Glomerular endothelial cell (primary cell): ENCODE measurements at regions not wholly inside any gene's neighbourhood (a gene's known extent, or its start where the extent isn't known, plus 50 kb on each side); places are given as distances from the start of the nearest gene placed in this dataset.

Source experiments
- DNase-seq: peaks from one replicate; pipeline ENCODE4 v3.0.0-alpha.2; 2011; ENCODE audit warnings: low read depth, low spot score; ENCODE audit errors: extremely low read depth

DNA sequence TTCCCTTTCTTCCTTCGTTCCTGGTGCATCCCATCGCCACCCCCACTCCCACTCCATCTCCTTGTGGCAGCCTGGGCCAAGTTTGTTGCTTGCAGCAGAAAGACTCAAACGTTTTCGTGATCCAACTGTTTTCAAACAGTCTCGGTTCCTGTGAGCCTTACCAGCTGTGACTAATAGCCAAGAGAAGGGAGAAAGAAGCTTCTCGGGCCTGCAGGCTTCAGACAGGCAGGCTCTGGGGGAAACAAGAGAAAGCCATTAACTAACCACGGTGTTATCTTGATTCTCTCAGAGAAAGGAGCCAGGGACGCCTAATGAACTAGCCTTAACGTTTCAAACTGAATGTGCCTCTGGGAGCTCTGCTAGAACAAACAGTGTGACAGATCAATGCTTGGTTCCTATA is 742.0 kb downstream of the NR2F2 start:
- DNase-seq = no peak

DNA sequence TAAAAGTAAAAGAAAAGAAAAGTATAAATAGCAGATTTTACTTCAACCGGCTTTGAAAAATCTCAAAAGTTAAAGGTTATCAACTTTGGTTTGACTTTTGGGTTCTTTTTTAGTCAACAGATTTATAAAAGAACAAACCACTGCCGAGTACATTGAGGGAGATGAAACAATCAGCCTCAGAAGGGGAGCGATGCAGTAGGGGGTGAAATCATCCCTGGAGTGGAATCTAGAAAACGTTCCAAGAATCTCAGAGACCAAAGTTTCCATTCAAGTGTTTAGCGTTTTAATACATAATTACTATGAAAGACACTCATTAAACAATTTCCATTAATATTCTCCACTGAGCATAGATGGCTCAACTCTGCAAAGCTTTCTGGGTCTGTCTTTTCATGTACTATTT is 745.5 kb downstream of the NR2F2 start:
- no peak for DNase-seq

DNA sequence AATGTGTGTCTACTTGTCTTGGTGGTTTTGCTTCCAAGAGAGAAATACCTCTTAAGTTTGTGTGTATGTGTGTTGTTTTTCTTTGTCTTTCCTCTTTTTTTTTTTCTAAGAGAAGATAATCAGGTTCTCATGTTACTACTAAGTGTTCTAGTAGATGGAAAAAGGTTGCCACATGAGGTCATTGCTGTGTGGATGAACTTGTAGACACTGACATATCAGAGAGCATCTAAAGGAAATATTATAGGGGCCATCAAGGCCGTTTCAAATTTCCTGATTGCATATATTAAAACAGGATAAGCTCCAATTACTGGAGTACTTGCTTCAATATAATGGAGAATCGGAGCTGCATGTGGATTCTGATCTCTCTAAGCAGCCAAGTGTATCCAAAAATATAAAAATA is 747.5 kb downstream of the NR2F2 start:
- DNase-seq = no peak

DNA sequence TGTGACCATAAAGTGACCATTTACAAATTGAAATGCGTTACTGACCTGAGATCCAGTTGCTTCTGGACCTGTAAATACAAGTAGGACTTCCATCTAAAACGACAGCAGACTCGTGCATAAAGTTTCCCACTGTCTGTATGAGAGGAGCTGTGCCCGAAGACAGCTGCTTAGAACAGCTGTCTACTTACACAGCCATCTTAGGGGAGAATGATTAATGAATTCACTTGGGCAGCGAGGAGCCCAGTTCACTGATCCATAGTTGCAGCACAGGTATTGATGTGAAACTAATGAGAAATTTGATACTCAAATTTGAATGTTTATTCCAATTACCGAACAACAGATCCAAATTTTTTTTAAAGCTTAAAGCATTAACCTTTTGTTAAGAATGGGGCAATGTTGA is 748.1 kb downstream of the NR2F2 start:
- no peak for DNase-seq

DNA sequence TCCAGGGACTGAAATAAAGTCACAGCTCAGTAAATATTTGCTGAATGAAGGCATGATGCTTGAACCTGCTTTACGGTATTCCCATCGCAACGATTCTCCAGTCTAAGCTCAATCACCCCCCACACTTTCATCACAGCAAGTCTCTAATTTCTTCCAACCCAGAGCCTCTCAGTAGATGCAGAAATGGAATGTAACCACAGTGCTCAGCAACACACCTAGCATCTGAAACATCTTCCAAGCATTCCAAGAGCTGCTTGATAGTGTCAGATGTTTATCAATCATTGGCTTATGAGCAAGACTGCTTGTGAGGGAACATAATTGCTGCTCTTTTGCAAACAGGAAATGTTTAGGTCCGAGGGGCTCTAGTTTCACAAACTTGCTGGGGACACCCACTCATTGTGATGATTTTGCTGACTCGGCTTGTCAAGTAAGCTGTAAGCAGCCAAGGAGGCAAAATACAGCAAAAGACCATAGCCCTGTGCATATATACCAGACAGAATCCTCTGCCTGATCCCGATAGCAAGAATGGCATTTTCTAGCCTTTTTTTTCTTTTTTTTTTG is 751.2 kb downstream of the NR2F2 start:
- no peak for DNase-seq

DNA sequence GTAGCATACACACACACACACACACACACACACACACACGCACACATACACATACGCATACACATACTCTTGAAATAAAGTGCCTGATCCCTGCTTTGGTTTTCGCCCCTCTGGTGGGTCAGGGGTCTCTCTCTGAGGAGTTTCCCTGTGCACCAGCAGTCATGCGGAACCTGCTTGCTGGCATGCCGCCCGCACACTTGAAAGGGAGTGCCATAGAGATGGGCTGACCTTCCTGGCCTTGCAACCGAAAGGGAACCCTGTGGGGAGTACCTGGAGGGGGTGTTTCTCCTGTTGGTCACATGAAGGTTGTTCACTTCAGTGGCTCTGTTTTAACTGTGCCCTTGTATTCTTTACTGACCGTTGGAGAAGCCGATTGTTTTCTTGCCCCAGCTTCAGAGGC is 752.3 kb downstream of the NR2F2 start:
- DNase-seq = no peak

DNA sequence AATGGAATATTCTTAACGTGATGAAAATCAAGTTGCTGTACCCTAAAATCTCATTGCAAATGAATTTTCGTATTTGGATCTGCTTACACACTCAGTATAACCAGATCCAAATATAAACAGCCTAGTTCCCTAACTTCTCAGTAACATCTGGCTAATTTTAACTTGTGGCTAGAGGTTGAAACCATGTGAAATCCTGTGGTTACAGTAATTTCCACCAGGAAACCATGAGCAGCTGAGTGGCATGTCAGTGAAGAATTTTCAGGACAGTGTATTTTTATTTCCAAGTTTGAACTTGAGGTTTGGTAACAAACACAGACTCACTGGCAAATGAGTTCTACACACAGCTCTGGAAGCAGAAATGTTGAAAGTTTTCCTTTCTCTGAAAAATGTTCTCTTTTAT is 754.1 kb downstream of the NR2F2 start:
- DNase-seq = no peak

DNA sequence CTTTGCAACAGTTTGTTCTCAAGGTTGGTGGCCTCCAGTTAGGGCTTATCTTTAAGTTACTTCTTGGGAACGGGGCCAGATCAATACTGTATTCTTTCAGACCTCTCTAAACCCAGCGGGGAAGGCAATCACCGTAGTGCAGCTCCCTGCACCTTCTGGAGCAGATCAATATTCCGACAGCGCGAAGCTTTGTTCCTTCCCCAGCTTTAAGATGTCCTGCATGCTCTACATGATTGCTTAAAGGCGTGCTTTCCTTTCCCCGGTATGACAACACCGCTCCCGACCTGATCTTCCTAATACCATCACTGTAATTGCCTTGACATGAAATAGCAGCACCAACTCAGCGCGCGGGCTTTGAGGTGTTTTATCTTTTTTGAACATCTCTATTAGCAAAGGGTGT is 755.2 kb downstream of the NR2F2 start:
- no peak for DNase-seq

DNA sequence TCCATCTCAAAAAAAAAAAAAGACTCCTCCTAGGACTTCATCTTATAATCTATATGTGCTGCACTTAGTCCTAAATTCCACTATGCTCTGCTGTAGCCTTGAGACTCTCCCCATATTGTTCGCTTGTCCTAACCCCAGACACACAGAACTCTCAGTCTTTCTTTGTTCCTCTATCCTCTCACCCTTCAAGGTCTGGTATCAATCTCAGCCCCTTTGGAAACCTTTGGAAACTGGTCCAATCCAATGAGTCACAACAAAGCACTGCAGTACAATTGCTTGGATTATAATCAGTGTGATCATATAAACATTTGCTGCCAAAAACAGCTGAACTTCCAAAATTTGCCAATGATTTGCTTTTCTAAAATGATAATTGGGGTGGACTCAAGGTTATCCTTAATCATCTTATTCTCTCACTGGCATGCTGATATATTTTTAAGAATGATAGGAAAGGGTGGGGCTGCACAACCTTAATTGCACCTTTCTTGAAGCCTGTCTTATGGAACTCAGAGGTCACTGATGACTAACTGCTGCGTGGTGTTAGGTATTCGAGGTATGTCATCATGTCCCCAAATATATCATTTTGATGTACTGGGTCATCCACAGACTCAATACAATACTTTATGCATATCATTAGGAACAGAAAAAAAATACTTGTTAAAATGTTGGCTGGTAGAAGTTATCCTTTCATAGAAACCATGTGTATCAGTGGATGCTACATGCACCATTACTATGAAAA is 756.7 kb downstream of the NR2F2 start:
- DNase-seq = no peak

DNA sequence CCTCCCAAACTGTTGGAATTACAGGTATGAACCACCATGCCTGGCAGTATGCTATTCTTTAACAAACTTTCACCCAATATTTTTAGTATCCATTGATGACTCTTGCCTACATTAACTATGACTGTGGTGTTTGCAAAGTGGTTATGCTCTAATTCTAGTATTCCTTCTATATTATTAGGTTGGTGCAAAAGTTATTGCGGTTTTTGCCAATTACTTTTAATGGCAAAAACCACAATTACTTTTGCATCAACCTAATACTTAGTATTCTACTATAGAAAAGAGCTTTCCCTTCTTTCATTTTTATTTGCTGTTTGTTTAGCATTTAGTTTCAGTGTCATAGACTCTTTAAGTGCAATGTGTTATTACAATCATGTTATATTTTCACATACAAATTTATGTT is 760.6 kb downstream of the NR2F2 start:
- DNase-seq = no peak

DNA sequence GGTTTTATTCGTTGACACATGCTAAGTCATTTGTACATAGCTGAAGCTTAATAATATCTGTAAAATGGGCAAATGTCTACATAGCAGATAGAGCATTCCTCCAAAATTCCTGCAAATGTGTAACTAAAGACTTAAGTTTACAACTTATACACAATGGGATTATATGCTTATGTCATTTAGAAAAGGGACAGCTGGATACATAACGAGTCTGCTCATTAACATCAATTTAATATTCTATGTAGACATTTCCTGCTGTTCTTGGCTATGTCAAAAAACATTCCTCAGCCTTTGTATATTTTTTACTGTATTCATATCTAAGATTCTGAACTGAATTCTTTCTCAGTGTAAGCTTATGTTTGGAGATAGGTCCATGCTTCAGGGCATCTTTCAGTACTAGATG is 762.2 kb downstream of the NR2F2 start:
- no peak for DNase-seq

DNA sequence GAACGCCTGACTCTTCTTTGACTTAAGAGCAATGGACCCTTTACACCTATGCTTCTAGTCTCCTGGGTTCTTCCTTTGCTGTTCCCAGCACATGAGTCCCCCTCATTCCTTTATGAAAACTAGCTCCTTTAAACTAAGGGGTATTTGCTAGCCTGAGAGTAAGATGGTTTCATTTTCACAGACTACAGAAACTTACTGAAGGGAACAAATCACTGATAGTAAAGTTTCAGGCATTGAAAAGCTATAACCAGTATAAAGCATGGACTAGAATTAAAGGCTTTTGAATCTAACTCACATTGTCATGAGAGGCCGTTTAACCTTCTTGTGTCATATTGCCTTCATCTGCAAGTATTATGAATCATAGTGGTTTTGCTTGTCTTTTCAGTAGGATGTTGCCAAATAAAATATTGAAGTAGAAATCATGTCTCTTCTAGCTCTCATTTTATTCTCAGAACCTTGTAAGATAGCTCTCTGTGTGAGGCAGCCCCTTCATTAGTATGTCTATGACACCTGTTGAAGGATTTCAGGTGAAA is 765.9 kb downstream of the NR2F2 start:
- no peak for DNase-seq

DNA sequence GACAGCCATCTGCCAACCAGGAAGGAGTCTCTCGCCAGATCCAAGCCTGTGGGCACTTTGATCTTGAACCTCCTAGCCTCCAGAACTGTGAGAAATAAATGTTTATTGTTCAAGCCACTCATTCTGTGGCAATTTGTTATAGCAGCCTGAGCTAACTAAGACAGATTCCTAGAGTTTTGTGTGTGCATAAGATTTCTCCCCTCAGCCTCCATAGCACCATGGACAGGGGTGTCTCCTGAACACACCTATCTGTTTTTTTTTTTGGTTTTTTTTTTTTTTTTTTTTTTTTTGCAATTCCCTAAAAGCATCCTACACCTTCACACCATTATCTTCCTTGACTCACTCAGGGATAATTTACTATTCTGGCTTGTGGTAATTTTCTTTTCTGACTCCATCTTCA is 768.5 kb downstream of the NR2F2 start:
- no peak for DNase-seq

DNA sequence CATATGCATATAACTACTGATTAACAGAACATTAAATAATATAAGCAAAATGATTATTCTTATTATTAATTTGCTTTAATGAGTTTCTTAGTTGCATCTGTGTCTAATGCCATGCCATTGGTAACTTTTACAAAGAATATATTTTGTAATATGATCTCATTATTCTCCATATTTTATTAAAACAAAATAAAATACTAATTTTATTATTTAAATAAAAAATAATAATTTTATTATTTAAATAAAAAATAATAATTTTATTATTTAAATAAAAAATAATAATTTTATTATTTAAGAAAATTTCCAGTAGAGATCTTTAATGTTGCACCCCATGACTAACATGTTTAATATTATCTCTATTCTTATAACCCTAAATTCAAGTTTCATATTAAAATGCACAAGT is 771.1 kb downstream of the NR2F2 start:
- DNase-seq = no peak

DNA sequence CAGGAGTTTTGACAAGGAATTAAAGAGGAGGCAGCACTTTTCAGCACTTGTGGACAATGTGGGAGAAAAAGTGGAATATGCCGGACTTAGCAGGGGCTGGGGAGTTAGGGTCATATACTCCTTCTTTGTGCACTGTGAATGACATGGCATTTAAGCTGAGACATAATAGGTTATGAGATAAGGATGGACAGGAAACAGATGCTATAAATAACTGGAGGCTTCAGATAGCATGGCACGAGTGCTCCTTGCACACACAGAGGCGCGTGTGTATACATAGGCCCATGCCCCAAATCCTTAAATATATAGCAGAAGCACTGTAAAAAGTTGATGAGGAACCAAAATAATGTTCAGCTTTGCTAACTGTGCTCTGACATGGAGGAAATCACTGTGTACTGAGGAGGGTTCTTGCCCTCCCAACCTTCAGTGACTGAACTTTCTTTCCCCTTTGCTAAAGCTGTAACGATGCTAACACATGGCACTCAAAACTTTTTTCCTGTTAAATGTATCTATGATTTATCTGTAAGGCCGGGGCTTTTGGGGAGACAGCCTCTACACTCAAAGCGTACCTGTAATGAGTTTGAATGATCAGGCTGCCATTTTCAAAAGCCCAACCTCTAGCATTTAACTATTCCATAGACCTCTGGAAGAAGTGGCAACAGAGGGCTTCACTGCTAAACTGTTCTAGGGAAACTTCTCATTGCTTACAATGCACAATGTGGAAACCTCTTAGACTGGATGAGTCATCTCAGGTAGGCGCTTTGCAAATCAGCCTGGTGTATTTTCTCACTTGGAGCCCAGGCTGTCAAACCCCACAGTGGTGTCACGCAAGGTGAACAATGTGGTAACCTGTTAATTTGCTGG is 784.6 kb downstream of the NR2F2 start:
- no peak for DNase-seq

DNA sequence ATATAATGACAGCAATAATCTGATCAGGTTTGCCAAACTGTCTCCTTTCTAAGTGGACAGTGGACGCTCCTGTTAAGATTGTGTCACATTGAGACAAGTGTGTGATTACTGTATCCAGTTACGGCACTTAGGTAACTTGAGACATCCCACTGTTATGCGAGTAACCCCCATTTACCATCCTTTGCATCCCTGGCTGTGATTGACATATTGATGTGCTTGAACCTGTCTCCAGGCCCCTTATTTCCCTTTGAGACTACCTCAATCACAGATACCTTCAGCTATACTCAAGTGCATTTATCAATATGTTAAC is 785.2 kb downstream of the NR2F2 start:
- no peak for DNase-seq

DNA sequence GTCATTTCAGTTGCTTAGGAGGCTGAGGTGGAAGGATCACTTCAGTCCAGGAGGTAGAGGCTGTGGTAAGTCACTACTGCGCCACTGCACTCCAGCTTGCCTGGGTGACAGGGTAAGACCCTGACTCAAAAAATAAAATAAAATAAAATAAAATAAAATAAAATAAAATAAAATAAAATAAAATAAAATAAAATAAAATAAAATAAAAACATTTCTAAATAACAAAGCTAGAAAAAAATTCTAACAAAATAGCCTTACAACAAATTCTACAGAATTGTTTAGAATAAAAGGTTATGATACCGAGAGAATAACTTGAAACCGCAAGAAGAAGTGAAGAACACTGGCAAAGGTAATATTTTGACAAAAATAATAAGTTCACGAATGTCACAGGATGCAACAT is 794.3 kb downstream of the NR2F2 start:
- no peak for DNase-seq

DNA sequence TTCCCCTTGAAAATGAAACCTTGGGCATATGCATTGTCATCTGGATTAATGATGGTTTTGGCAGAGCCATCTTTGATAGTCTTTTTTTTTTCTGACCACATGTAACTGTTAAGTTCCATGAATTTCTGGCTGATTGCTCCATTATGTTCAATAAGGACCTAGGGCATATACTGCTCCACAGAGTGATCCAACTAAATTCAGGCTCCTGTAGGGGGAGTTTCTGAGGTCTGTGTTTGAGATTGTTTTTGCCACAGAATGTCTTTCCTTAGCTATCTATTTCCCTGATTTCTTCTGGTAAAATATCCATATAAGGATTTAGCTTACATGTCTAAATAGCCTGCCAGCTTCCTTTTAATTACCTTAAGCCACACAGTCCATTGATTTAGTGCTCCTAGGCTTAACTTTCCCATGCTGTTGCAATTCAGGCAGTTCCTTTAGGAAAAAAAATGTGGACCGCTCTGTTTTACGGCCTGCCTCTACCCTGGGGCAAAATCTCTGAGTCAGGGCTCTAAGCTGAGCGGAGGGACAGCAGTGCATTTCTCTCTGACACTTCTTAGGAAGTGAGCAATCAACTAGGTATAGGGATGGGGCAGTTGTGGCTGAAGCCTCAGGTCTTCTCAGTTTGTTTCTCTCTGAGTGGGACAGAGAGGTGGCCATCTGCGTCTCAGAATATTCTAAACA is 796.2 kb downstream of the NR2F2 start:
- DNase-seq = no peak

DNA sequence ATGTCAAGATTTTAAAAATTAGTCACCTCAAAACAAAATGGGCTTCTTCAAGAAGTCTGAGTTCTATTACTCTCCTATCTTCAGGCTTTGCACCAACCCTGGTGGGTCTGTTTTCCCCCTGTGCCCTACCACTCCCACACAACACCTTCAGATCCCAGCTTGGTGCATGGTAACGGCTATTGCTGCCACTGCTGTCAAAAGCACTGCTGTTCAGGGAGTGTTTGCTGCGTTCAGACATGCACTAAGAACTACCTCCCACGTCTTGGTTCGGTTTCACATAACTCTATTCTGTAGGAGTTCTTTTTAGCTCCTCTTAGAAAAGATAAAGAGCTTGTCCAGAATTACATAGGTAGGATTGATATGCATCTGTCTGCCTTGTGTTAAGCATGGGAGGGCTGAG is 799.2 kb downstream of the NR2F2 start:
- DNase-seq = no peak

DNA sequence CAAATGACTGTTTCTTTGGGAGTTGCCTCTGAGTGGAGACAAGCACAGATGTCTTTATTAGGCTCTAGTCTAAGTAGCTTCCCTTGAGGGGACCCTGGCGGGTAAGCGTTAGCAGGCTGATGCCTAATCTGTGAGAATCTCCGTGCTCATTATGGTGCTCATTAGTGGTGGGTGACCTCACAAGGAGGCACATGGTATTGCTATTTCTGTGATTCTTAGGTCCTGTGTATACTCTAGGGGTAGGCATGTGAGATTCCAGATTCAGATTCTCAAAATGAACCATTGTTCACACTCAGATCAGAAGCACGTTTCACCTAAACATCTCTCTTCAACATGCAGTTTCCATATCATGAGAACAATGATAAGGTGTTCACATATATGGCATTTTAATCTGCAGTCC is 809.7 kb downstream of the NR2F2 start:
- DNase-seq = no peak

DNA sequence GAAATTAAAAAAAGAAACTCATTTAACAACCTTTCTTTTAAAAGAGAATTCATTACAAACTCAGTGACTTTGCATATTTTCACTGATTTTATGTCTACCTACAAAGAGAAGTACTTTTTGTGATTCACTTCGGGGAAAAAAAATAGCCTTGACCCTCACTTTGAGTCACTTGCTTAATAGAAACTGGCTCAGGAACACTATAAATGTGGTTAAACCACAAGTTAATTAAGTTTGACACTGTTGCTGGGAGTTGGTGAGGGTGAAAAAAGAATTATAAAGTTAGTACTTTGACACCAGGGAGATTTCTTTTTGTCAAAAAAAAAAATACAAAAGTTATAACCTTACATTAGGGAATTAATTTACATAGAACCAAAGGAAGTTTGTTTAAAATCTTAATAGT is 810.9 kb downstream of the NR2F2 start:
- no peak for DNase-seq
